ENCODE measurements at regions not wholly inside any gene's neighbourhood (a gene's known extent, or its start where the extent isn't known, plus 50 kb on each side); places are given as distances from the start of the nearest gene placed in this dataset.

DNA sequence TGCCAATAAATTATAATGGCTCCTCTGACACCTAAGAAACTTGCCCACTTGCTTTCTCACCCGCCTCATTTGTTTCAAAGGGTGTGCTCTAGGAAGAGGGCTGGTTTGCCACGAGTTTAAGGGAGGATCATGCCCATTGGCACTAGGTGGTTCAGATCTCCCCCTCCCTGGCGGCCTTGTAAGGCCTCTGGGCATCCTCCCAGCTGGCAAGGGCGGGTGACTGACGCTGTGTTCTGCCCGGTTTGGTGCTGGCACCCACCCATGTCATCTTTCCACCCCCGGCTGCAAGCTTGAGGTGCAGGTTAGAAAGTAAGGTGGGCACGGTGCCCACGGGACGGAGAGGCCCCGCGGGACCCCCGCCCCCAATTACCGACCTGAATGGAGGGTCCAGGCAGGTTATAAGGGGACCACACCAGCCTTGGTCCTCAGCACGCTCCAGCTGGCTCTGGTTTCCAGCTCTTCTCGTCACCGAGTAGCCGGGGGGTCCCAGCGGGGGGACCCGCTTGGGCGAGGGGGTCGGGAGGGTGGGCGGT is 90.4 kb downstream of the PTPRS start:
- Histone ChIP-seq H3K9me3 (replicated peaks in 1 of 2; ENCODE audit: control insufficient read depth in 1 of 2, insufficient read depth in 1 of 2, low read length in 2 of 2) (peaks cover 15% of the 10 kb centered on the region in 2 donors), H2AFZ (ENCODE audit: insufficient read depth, low read depth, low read length, poor library complexity, severe bottlenecking) (no peak overlapping the region), H3K79me2 (ENCODE audit: insufficient read depth, low read length) (no peaks in the 10 kb centered on the region), H3K9ac (ENCODE audit: insufficient read depth, low read length, poor library complexity, severe bottlenecking) (no peak overlapping the region), H4K20me1 (ENCODE audit: insufficient read depth, low read length) (no peaks in the 10 kb centered on the region), H3K36me3 (replicated peaks in 1 of 2; ENCODE audit: control insufficient read depth in 1 of 2, insufficient read depth in 2 of 2, low read length in 2 of 2) (no peaks in the 10 kb centered on the region), H3K4me2 (replicated peaks; ENCODE audit: extremely low read depth, low read length, poor library complexity, severe bottlenecking) (no peak overlapping the region), H3K27ac (ENCODE audit: low read depth in 1 of 2, low read length in 2 of 2) (no peak overlapping the region), H3K27me3 (ENCODE audit: control insufficient read depth in 2 of 2, insufficient read depth in 2 of 2, low read length in 2 of 2) (no peaks in the 10 kb centered on the region), H3K4me1 (ENCODE audit: control insufficient read depth in 1 of 2, insufficient read depth in 2 of 2, low read length in 2 of 2) (no peaks in the 10 kb centered on the region), H3K4me3 (replicated peaks in 1 of 3; ENCODE audit: low read depth in 2 of 3, low read length in 3 of 3) (no peak overlapping the region)
- intact Hi-C loops (cut with micrococcal nuclease) = no loop called here
- whole genome bisulfite sequencing (ENCODE audit: insufficient coverage) = 92% methylated on average over 7 of the region's 23 CpGs
- peaks cover 9 to 15% (median 12%) of the 10 kb centered on the region in 7 donors for H3K9me3 Mint-ChIP-seq
- H3K27me3 Mint-ChIP-seq (ENCODE audit: low read depth in 3 of 3) = peaks cover 3 to 6% (median 4%) of the 10 kb centered on the region in 3 donors
- no peaks in the 10 kb centered on the region for H3K36me3 Mint-ChIP-seq
- no peak overlapping the region for H3K4me3 Mint-ChIP-seq
- TF ChIP-seq, protein P1, sequence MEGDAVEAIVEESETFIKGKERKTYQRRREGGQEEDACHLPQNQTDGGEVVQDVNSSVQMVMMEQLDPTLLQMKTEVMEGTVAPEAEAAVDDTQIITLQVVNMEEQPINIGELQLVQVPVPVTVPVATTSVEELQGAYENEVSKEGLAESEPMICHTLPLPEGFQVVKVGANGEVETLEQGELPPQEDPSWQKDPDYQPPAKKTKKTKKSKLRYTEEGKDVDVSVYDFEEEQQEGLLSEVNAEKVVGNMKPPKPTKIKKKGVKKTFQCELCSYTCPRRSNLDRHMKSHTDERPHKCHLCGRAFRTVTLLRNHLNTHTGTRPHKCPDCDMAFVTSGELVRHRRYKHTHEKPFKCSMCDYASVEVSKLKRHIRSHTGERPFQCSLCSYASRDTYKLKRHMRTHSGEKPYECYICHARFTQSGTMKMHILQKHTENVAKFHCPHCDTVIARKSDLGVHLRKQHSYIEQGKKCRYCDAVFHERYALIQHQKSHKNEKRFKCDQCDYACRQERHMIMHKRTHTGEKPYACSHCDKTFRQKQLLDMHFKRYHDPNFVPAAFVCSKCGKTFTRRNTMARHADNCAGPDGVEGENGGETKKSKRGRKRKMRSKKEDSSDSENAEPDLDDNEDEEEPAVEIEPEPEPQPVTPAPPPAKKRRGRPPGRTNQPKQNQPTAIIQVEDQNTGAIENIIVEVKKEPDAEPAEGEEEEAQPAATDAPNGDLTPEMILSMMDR (IDR thresholded peaks at IDR 0.05) = no peak
- DNase-seq = no peak
- no peak overlapping the region for H3K27ac Mint-ChIP-seq
- H3K4me1 Mint-ChIP-seq = no peaks in the 10 kb centered on the region

DNA sequence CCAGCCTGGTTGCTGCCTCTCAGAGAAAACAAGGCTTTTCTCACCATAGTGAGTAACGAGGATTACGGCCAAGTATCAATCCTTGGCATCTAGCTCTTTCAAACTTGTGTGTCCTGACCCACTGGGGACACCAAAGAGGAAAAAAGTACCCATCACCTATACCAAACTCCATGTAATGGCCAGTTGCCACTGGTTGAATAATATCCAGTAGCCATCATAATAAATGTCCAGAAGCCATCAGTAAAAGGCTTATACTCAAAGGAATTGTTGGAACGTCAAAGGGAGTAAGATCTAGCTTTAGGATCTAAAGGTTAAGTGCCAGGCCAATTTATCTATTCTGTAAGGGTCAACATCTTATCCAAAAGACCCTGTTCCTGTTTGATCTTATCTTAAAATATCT is 91.1 kb downstream of the PTPRS start:
- Histone ChIP-seq H3K27ac (ENCODE audit: low read depth in 1 of 2, low read length in 2 of 2) (no peak overlapping the region), H3K4me2 (replicated peaks; ENCODE audit: extremely low read depth, low read length, poor library complexity, severe bottlenecking) (no peak overlapping the region), H3K4me1 (ENCODE audit: control insufficient read depth in 1 of 2, insufficient read depth in 2 of 2, low read length in 2 of 2) (no peaks in the 10 kb centered on the region), H3K36me3 (replicated peaks in 1 of 2; ENCODE audit: control insufficient read depth in 1 of 2, insufficient read depth in 2 of 2, low read length in 2 of 2) (no peaks in the 10 kb centered on the region), H3K79me2 (ENCODE audit: insufficient read depth, low read length) (no peaks in the 10 kb centered on the region), H2AFZ (ENCODE audit: insufficient read depth, low read depth, low read length, poor library complexity, severe bottlenecking) (no peak overlapping the region), H3K9me3 (replicated peaks in 1 of 2; ENCODE audit: control insufficient read depth in 1 of 2, insufficient read depth in 1 of 2, low read length in 2 of 2) (peaks cover 8% of the 10 kb centered on the region in 2 donors), H3K9ac (ENCODE audit: insufficient read depth, low read length, poor library complexity, severe bottlenecking) (no peak overlapping the region), H3K27me3 (ENCODE audit: control insufficient read depth in 2 of 2, insufficient read depth in 2 of 2, low read length in 2 of 2) (no peaks in the 10 kb centered on the region), H3K4me3 (replicated peaks in 1 of 3; ENCODE audit: low read depth in 2 of 3, low read length in 3 of 3) (no peak overlapping the region), H4K20me1 (ENCODE audit: insufficient read depth, low read length) (no peaks in the 10 kb centered on the region)
- intact Hi-C loops (cut with micrococcal nuclease) = no loop called here
- H3K36me3 Mint-ChIP-seq = no peaks in the 10 kb centered on the region
- WGBS (ENCODE audit: insufficient coverage) = 90% methylated on average over 2 of the region's 3 CpGs
- no peak overlapping the region for H3K27ac Mint-ChIP-seq
- peaks cover 5 to 9% (median 5%) of the 10 kb centered on the region in 7 donors for H3K9me3 Mint-ChIP-seq
- H3K4me3 Mint-ChIP-seq = no peak overlapping the region
- H3K4me1 Mint-ChIP-seq = no peaks in the 10 kb centered on the region
- H3K27me3 Mint-ChIP-seq (ENCODE audit: low read depth in 3 of 3) = peaks cover 1 to 4% (median 3%) of the 10 kb centered on the region in 3 donors
- TF ChIP-seq, protein P1 (IDR thresholded peaks at IDR 0.05) = no peak
- no peak for DNase-seq

Data from CD14-positive monocyte (primary cell).